Suppressor macrophage treated with lipopolysaccharide for 1 hour (primary cell): ENCODE measurements at regions not wholly inside any gene's neighbourhood (a gene's known extent, or its start where the extent isn't known, plus 50 kb on each side); places are given as distances from the start of the nearest gene placed in this dataset.
"Not testable (repeated sequence)": the region's sequence is repeated elsewhere in the genome, so short reads cannot be mapped to it uniquely, and the experiment has no call there.

Experiments used
- DNase-seq, 3 donors: peaks; one replicate each; pipeline ENCODE4 v3.0.0-alpha.2; 2020 to 2022

DNA sequence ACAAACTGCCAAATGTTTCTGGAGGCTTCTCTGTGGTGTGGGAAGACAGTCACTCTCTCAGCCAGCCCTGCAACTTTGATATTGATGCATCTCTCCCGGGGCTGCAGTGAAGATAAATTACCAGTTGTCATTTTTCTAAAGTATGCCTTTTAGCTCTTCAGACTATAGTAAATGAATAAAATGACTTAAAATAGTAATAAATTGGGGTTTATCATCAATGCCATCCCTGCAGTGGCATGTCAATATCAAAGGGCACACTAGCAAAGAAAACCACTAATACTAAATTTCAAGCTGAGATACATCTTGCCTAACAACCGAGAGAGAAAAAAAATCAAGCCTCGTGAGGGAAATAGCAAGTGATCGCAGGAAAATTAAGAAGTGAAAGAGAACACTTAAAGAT is 749.5 kb upstream of the SLC39A10 start:
- DNase-seq = no peak

DNA sequence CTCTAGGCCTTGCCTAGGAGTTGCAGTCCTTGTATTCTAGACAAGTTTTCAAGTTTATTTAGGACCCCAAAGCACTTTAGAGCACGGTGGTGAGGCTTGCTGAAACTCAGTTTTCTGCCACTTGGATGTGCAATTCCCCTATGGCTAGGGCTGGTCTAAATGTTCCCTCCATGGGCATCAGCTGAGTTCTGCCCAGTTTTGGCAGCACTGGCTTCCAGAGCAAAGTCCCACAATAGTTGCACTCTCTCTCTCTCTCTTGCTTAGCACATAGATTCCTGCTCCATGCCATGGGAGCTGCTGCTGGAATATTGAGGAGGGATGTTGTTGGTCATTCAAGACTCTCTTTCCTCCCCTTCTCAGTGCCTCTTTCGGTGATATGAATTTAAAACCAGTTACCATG is 760.2 kb upstream of the SLC39A10 start:
- DNase-seq = no peak

DNA sequence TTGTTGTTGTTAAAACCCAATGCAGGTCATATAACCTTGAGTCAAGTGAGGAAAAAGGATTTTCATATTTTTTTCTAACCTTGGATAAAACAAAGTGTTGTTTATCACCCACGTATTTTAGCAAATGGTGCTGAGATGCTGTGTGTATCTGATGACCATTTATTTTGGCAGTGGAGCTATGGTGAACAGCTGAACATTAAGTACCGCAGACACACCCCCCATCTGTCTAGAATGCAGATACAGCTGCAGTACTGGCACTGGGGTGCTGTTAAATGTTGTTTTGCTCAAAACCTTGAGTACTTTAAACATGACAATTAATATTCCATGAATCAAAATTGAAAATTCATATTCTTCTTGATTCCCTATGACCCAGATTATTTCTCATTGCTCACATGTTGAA is 773.3 kb upstream of the SLC39A10 start:
- DNase-seq = no peak

DNA sequence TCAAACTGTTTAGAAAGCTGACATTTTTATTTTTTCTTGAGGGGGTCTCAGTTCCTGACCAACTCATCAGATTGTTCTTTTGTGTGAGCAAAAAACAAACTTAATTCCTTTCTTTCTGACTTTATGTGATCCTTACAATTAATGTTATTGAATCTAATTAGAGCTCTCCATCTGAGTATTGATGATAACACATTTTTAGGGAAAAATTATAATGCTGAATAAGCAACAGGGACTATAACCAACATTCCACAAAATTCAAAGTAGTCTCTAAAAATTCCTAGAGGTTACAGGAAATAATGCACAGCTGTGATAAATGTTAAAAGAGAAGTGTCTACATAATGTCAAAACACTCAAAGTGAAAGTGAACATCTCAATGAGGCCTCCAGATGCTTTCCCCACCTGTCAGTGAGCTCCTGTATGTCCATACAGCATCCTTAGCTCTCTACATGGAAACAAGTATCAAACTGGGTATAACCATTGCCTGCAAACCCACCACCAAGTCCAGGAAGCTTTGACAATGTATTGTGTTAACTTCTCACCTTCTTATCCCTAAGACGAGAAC is 786.0 kb upstream of the SLC39A10 start:
- no peak for DNase-seq

DNA sequence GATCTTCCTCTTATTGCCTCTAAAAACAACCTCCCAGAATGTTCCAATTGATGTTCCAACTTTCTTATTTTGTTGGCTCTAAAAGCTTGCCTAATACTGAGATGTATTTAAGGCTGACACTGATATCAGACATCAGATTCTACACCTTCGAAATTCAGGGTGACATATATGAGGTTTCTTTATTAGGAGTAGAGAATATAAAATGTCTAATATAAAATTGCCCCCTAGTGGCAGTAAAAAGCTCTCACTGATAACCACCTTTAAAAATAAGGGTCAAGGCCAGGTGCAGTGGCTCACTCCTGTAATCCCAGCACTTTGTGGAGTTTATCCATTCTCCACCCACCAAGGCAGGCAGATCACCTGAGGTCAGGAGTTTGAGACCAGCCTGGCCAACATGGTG is 789.7 kb upstream of the SLC39A10 start:
- no peak for DNase-seq

DNA sequence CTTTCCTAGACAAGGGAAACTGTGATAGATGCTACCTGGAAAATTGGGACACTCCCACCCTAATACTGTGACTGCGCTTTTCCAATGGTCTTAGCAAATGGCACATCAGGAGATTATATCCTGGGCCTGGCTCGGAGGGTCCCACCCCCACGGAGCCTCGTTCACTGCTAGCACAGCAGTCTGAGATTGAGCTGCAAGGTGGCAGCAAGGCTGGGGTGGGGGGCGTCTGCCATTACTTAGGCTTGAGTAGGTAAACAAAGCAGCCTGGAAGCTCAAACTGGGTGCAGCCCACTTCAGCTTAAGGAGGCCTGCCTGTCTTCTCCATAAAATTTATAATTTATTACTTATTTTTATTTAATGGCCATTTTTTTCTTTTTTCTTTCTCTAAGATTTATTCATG is 802.1 kb upstream of the SLC39A10 start:
- no peak for DNase-seq

DNA sequence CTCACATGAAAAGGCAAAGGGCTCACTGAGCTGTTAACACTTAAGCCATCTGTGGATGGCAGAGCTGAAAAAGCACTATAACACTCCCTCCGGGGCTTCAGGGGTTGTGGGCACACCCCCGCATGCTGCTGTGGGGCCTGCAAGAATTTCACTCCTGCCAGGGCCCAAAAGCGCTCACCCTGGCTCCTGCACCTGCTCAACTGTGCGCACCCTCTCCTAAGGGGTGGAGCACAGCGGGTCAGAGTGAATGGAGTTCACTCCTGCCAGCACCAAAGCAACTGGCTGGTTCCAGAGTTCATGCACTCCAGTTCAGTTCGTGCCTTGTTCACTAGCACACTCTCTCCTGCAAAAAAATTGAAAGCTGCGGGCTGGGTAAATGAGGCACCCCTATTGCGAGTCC is 814.2 kb upstream of the SLC39A10 start:
- no peak for DNase-seq

DNA sequence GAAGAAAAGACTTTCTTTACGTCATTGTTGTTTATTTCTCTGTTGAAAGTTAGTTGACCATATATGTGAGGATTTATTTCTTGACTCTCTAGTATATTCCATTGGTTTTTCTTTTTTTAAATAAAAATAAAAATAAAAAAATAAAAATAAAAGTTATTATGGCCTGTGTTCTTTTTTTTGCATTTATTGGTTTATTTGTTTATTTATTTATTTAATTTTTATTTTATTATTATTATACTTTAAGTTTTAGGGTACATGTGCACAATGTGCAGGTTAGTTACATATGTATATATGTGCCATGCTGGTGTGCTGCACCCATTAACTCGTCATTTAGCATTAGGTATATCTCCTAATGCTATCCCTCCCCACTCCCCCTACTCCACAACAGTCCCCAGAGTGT is 822.7 kb upstream of the SLC39A10 start:
- DNase-seq = not testable (repeated sequence)

DNA sequence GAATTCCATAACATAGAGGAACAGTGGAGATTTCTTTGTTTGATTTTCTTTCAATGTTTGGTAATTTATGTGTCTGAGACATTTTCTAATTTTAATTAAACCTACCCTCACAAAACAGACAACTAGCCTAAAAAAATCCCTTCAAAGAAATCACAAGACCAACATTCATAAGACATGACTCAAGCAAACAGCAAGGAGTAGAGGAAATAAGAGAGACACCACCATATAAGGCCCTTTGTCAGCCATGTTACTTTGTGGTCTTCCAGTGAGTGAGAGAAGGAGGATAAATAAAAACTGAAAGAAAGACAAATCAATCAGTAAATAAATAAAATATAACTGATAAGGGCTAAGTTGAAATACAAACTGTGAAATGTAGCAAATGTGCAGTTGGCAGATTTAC is 830.8 kb upstream of the SLC39A10 start:
- DNase-seq = no peak

DNA sequence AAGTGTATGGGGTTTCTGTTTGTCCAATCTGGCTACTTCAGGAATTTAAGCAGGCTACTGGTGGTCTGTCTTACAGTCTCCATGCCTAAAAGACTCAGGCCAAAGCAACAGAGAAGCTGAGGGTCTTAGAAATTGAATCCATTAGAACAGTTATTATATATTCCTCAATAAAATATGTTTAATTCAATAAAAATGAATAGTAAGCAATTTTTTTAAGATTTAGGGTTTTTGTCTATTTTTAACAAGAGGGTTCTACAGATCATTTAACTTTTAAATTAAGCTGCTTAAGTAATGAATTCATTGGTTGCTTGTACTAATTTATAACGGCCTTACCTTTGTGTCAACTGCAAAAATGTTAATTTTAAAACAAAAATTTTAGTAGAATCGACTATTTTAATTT is 832.6 kb upstream of the SLC39A10 start:
- DNase-seq = no peak

DNA sequence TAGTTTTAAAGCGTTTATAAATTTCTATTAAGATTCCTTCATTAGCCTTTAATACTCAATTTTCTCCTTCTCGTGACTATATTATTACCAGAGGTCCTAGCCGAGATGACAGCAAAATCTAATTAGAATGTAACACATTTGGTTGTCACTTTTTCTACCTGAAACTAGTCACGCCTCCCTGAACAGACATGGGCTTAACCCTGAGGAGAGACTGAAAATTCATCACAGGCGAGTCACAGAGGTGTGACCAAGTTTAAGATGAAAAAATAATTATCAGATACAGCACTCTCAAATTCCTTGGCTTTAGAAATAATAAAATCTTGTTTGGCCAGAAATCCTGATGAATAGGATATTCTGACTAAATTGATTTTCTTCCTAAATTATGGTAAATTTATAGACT is 834.4 kb upstream of the SLC39A10 start:
- no peak for DNase-seq

DNA sequence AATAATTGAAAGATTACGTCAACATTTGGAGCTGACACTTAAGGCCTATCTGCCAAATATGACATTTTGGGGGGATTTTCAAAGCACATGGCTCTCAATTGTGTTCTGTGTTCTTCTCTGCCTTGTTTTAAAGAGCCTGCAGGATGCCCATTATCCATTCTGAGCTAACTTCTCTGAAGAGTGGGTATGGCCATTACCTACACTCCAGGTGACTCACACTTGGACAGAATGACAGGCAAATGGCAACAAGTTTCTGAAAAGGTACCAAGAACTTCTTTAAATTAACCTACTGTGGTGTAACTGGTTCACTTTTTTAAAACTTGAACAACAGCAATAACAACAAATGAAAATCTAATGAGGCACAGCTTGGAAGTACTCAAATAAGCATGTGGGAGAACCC is 834.9 kb upstream of the SLC39A10 start:
- no peak for DNase-seq

DNA sequence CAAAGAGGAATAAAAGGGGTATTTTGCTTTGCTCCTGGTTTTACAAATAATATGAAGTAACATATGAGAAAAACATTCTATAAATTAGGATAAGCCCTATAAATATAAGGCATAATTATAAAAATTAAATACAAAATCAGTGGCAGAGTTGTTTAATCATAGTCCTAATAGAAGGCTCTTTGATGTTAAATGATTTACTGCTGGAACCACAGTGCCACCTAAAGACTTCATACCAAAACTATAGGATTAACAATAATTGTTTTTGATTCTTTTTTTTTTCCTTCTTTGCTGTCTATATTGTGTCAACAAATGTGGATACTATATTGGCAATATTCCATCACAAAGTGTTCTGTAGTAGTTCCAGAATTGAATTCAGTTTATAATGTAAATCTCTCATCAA is 837.7 kb upstream of the SLC39A10 start:
- DNase-seq = no peak

DNA sequence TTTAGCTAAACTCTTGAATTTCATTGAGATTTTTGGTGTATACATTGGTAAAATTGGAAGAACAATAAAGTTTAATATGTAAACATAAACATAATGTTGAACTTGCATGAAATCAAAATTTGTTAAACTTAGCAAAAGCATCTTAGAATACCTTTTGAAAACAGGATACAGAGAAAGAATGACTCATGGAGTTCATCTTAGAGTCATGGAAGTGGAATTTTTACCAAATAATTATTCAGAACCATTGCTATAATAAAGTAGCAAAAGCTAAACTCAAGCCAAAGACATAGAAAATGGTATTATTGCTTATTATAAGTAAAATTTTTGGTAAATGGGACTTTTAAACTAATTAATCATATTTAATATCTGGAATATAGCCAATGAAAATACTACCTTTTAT is 841.6 kb upstream of the SLC39A10 start:
- no peak for DNase-seq

DNA sequence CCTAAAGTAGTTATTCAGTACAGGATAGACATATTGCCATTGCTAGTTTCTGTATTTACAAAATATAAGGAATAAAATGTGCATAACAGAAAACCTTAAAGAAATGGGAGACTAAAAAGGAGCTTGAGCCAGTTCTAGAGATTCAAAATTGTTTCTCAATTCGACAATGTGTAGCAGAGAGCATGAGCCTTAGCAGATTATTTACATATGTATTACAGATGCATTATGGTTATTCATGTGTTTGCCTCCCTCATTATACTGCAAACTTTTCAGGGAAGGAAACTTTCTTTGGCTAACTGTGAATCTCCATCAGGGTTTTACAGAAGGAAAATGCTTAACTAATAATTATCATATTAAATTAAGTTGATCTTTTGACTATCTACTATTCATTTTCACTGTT is 854.4 kb upstream of the SLC39A10 start:
- DNase-seq = no peak

DNA sequence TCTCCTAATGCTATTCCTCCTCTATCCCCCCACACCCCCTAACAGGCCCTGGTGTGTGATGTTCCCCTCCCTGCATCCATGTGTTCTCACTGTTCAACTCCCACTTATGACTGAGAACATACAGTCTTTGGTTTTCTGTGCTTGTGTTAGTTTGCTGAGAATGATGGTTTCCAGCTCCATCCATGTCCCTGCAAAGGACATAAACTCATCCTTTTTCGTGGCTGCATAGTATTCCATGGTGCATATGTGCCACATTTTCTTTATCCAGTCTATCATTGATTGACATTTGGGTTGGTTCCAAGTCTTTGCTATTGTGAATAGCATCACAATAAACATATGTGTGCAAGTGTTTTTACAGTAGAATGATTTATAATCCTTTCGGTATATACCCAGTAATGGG is 870.0 kb upstream of the SLC39A10 start:
- DNase-seq = not testable (repeated sequence)

DNA sequence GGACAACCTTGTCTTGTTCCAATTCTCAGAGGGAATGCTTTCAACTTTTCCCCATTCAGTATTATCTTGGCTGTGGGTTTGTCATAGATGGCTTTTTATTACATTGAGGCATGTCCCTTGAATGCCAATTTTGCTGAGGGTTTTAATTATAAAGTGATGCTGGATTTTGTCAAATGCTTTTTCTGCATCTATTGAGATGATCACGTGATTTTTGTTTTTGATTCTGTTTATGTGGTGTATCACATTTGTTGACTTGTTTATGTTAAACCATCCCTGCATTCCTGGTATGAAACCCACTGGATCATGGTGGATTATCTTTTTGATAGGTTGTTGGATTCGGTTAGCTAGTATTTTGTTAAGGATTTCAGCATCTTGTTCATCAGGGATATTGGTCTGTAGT is 885.6 kb upstream of the SLC39A10 start:
- DNase-seq = not testable (repeated sequence)

DNA sequence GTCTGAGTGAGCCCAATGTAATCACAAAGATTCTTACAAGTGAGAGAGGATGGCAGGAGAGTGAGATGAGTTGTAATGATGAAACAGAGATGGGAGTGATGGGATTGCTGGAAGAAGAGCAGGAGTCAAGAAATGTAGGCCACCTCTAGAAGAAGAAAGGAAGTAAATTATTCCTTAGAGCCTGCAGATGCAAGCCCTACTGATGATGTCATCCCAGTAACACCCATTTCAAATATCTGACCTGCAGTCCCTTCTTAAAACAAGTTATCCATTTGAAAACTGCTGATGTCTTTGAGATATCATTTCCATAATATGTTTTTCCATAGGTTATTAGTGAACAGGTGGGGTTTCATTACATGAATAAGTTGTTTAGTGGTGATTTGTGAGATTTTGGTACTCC is 888.0 kb upstream of the SLC39A10 start:
- no peak for DNase-seq

DNA sequence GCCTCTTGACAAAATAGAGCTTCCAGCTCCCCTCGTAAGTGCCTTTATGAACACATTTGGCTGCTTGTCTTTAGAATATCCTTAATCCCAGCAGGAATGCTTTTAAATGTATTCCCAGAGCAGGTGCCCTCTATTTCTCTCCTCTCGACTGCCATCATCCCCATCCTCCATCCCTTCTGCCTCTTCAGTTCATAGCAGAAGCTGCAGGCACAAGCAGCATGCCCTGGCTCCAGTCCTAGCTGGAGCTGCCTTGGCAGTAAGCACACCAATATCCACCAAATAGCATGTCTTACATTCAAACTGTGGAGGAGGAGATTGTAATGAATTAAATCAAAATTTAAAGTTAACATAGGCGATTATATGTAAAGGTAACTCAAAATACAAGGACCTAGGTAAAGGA is 891.3 kb upstream of the SLC39A10 start:
- DNase-seq = no peak

DNA sequence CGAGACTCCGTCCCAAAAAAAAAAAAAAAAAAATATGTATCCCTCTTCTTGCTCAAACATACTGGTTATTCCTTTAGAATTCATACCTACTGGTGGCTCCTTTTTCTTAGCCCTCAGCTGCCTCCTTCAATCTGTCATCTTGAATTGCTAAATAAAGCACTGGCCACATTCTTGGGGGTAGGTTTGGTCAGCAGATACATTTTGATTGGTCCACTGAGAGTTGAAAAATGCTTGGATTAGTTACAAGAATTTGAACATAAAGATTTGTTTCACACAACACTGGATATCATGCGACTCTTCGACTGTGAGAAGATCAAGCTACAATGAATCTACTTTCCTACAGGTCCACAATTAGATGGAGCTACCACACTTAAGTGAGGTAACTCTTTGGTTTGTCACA is 906.1 kb upstream of the SLC39A10 start:
- no peak for DNase-seq

DNA sequence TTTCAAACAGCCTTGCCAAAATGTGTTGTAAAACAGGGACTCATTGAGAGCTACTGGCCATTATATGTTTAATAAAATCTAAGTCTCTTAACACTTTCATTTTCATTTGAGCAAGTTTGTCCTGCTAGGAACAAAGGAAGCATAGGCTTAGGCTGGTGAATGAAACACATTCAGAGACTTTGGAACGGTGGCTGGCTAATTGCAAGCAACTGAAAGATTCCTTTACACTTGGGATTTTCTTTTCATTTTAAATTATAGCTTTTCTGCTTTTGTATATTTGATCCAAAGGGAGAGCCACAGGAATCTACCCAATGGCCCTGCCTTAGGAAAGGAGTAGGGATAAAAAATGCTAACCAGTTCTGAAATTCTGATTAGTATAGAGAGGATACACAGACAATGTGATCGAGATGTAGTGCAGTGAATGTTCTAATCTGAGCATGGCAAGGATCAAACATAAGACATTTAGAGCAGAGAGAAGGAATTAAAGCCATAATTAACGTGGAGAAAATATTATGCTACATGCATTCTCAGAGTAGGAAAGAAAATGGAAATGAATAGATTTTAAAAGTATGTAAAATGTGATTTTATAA is 911.4 kb upstream of the SLC39A10 start:
- no peak for DNase-seq

DNA sequence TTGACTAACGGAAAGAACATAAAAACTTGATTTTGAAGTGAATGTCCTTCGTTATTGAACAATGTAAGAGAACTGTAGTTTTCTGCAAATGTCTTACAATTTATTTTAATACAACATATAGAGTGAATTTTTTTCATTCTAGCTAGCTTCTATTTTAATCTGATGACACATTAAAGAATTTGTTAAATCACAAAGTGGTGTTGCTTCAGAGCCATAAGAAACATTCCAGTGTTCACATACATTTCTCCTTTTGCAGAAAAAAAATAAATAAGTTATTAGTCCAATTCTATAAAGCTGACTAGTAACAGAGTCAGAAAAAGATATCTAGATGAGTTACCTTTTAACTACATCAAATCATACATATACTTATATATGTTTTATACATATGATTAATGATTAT is 914.3 kb upstream of the SLC39A10 start:
- no peak for DNase-seq

DNA sequence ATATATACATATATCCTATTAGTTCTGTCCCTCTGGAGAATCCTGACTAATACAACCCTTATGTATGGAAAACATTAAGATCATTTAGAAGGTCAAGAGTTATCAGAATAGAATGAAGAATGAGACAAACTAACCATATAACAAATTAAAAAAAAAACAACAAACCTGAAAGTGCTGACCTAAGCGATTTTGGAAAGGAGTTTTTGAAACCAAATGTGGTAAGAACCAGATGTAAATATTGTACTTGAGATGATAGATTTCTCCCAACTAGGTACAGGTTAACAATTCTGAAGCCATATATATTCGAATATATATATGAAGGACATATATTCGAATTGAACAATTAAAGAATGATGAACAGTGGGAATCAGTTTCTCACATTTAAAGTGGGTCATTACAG is 917.8 kb upstream of the SLC39A10 start:
- no peak for DNase-seq

DNA sequence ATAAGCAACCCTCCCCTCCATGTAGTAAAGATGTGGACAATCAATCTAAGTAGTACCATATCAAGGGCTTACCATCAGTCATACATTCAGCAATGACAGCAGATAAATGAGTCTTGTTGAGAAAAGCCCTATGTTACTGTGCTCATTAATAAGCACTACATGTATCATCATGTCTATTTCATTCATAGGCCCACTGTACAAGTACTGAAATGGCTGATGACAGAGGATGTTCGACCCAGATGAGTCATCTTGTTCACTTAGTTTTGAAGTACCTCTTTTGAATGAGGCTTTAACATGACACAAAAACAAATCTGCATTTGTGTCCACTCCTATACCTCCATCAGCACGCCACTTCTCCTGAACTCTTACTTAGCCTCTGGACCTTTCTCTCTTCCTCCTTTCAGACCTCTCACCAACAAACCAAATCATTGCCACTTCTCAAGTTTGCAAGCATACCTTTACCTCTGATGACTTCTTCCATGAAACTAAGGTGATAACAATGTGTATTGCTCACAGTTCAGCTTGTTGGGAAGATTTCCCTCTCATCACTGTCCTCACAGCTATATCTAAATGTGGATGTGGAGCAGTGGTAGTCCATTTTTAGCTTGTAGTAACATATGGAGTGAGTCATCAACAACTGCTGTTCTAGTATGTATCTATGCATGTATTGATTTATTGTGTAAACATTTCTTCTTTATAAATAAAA is 921.0 kb upstream of the SLC39A10 start:
- no peak for DNase-seq

DNA sequence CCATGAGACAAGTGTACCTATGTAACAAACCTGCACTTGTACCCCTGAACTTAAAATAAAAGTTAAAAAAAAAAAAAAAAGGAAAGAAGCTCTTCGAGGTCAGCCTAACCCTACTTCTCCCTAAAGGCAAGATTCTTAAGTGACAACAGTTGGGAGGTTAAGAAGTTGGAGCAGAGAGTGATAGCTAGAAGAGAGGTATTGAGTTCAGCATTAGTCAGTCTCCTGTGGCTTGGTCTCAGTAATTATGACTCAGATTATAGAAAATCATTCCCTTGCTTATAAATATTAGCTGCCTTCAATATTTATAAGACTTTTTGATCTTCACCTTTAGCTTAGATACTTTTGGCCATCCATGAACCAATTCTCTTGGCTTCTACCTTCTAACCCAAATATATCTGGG is 926.8 kb upstream of the SLC39A10 start:
- DNase-seq = no peak
